HCT116 (cell line): ENCODE measurements at regions not wholly inside any gene's neighbourhood (a gene's known extent, or its start where the extent isn't known, plus 50 kb on each side); places are given as distances from the start of the nearest gene placed in this dataset.

Experiments used
- ATAC-seq: fragments of 200-7000 bp; cut with Tn5 transposase; 2 replicates; pipeline ENCODE4 v1.9.1; 2020; ENCODE audit warnings: mild to moderate bottlenecking, moderate library complexity
- BruUV-seq: library from RNA; stranded (reverse); fragments of 400-500 nt; replicated peaks from 2 replicates; lab custom pipeline; 2021; lab: Mats Ljungman, UMichigan
- CTCF ChIA-PET: fragments of 300-600 bp; sonication (Branson Sonifier 250); formaldehyde crosslinking; loops from one replicate; lab custom pipeline; 2021; ENCODE audit warnings: antibody characterized with exemption; lab: Charles Lee
- POLR2A ChIA-PET: fragments of 300-600, 350-600 bp; sonication (Branson Sonifier 250); formaldehyde crosslinking; loops from one replicate; lab custom pipeline; 2021; ENCODE audit warnings: antibody characterized with exemption; lab: Charles Lee
- RAD21 ChIA-PET, 2 experiments: fragments of 300-600 bp; sonication (Branson Sonifier 250); formaldehyde crosslinking; loops; one replicate each; lab custom pipeline; 2023; ENCODE audit warnings: low total read pairs in 2 of 2; ENCODE audit not compliant: uncharacterized antibody in 2 of 2, unreplicated experiment in 2 of 2, low non-redundant PET in 1 of 2; lab: Charles Lee
- DNase-seq: peaks from one replicate; pipeline ENCODE4 v3.0.0-alpha.2; 2010; ENCODE audit warnings: low read depth, low spot score
- H2AFZ ChIP-seq: fragments of 200-600 bp; shearing (Covaris generic), sonication (generic); 2 replicates; pipeline ENCODE4 v1.6.1; 2017; ENCODE audit warnings: low read depth, mixed run types, mixed read lengths, antibody characterized with exemption, low read length; ENCODE audit not compliant: poor library complexity, severe bottlenecking
- H3K27ac ChIP-seq: 2 replicates; pipeline ENCODE4 v1.5.1; 2012; ENCODE audit warnings: low read depth, low read length
- H3K27me3 ChIP-seq: fragments of 200-600 bp; sonication (generic); 2 replicates; pipeline ENCODE4 v1.6.1; 2016; ENCODE audit warnings: mixed run types, low read length, mixed read lengths; ENCODE audit not compliant: insufficient read depth
- H3K36me3 ChIP-seq, 2 experiments: fragments of 200-500 bp in 1 of 2; fragments of 200-600 bp in 1 of 2; sonication (Bioruptor generic) in 1 of 2; sonication (generic) in 1 of 2; 2 replicates each; pipeline versions ENCODE4 v1.5.1 to v1.6.1; 2014 to 2016; ENCODE audit warnings: low read length in 2 of 2, inconsistent platforms in 1 of 2, mixed read lengths in 1 of 2, mixed run types in 1 of 2; ENCODE audit not compliant: insufficient read depth in 2 of 2, control insufficient read depth in 1 of 2
- H3K4me1 ChIP-seq, 2 experiments: fragments of 200-600 bp in 1 of 2; sonication (generic) in 1 of 2; 2 replicates each; pipeline versions ENCODE4 v1.5.1 to v1.6.1; 2012 to 2017; ENCODE audit warnings: low read length in 2 of 2, inconsistent platforms in 1 of 2, mild to moderate bottlenecking in 1 of 2, mixed read lengths in 1 of 2, mixed run types in 1 of 2, moderate library complexity in 1 of 2; ENCODE audit not compliant: insufficient read depth in 2 of 2, control insufficient read depth in 1 of 2
- H3K4me2 ChIP-seq: fragments of 200-600 bp; sonication (generic); 2 replicates; pipeline ENCODE4 v1.6.1; 2017; ENCODE audit warnings: mixed run types, low read length, mixed read lengths
- H3K4me3 ChIP-seq, 2 experiments: fragments of 200-600 bp in 1 of 2; sonication (generic) in 1 of 2; replicated peaks in 1 of 2; 2 replicates each; pipeline ENCODE4 v1.5.1; 2011 to 2016; ENCODE audit warnings: low read length in 2 of 2, control low read depth in 1 of 2, low read depth in 1 of 2, mild to moderate bottlenecking in 1 of 2, mixed read lengths in 1 of 2, mixed run types in 1 of 2
- H3K79me2 ChIP-seq: fragments of 200-600 bp; sonication (generic); 2 replicates; pipeline ENCODE4 v1.6.1; 2017; ENCODE audit warnings: mild to moderate bottlenecking, mixed run types, low read length, moderate library complexity, mixed read lengths; ENCODE audit not compliant: insufficient read depth
- H3K9ac ChIP-seq: fragments of 200-600 bp; sonication (generic); 2 replicates; pipeline ENCODE4 v1.6.1; 2016; ENCODE audit warnings: low read length, mixed read lengths
- H3K9me2 ChIP-seq: fragments of 200-600 bp; sonication (generic), shearing (Covaris generic); 2 replicates; pipeline ENCODE4 v1.6.1; 2017; ENCODE audit warnings: mixed run types, mild to moderate bottlenecking, moderate library complexity; ENCODE audit not compliant: insufficient read depth
- H3K9me3 ChIP-seq, 2 experiments: fragments of 200-500 bp in 1 of 2; fragments of 200-600 bp in 1 of 2; sonication (Bioruptor generic) in 1 of 2; sonication (generic) in 1 of 2; 2 replicates each; pipeline ENCODE4 v1.6.1; 2014 to 2017; ENCODE audit warnings: low read length in 2 of 2, mixed read lengths in 2 of 2, inconsistent platforms in 1 of 2, low read depth in 1 of 2, mild to moderate bottlenecking in 1 of 2, mixed run types in 1 of 2, moderate library complexity in 1 of 2; ENCODE audit not compliant: control insufficient read depth in 1 of 2, insufficient read depth in 1 of 2
- H4K20me1 ChIP-seq: fragments of 200-600 bp; sonication (generic), shearing (Covaris generic); 2 replicates; pipeline ENCODE4 v1.6.1; 2017; ENCODE audit warnings: mixed run types, mild to moderate bottlenecking, moderate library complexity; ENCODE audit not compliant: insufficient read depth
- ATF3 ChIP-seq: IDR thresholded peaks from 2 replicates; pipeline ENCODE4 v1.6.1; 2012
- CBX3 ChIP-seq: IDR thresholded peaks from 2 replicates; pipeline ENCODE4 v1.6.1; 2012; ENCODE audit warnings: low read depth
- CEBPB ChIP-seq: IDR thresholded peaks from 2 replicates; pipeline ENCODE4 v1.6.1; 2012; ENCODE audit warnings: low read depth
- EGR1 ChIP-seq: IDR thresholded peaks from 2 replicates; pipeline ENCODE4 v1.6.1; 2012; ENCODE audit warnings: low read depth
- ELF1 ChIP-seq: IDR thresholded peaks from 2 replicates; pipeline ENCODE4 v1.6.1; 2012; ENCODE audit warnings: low read depth, borderline replicate concordance
- EZH2phosphoT487 ChIP-seq: fragments of 200-600 bp; IDR thresholded peaks from 2 replicates; pipeline ENCODE4 v1.6.1; 2018; ENCODE audit warnings: antibody characterized with exemption, borderline replicate concordance
- FOSL1 ChIP-seq: IDR thresholded peaks from 2 replicates; pipeline ENCODE4 v1.6.1; 2012; ENCODE audit warnings: low read depth
- JUND ChIP-seq: IDR thresholded peaks from 2 replicates; pipeline ENCODE4 v1.6.1; 2012
- MAX ChIP-seq: IDR thresholded peaks from 2 replicates; pipeline ENCODE4 v1.6.1; 2012
- POLR2AphosphoS5 ChIP-seq: IDR thresholded peaks from 2 replicates; pipeline ENCODE4 v1.6.1; 2011; ENCODE audit warnings: mild to moderate bottlenecking, low read depth, low read length, moderate library complexity
- RAD21 ChIP-seq: IDR thresholded peaks from 2 replicates; pipeline ENCODE4 v1.6.1; 2012; ENCODE audit warnings: low read depth, mild to moderate bottlenecking
- SP1 ChIP-seq: IDR thresholded peaks from 2 replicates; pipeline ENCODE4 v1.6.1; 2012; ENCODE audit warnings: low read depth
- SRF ChIP-seq: IDR thresholded peaks from 2 replicates; pipeline ENCODE4 v1.6.1; 2012; ENCODE audit warnings: low read depth
- intact Hi-C: fragments of 100-400 bp; cut with micrococcal nuclease; formaldehyde crosslinking; loops from 2 replicates; pipeline ENCODE4 v1.10.0; 2022
- TF ChIP-seq, protein P1 (sequence below): IDR thresholded peaks from 2 replicates; pipeline ENCODE4 v1.6.1; 2011; ENCODE audit warnings: mild to moderate bottlenecking, low read length, moderate library complexity; ENCODE audit not compliant: insufficient replicate concordance; ENCODE audit errors: extremely low read depth
- TF ChIP-seq, protein P2 (sequence below): IDR thresholded peaks from 2 replicates; pipeline ENCODE4 v1.6.1; 2012; ENCODE audit warnings: low read depth

GRCh38 chr7:155995183-155995612, 182.9 kb upstream of the SHH start:
- Histone ChIP-seq H3K4me3 (no peak overlapping the region), H3K27ac (no peak overlapping the region), H3K9me2 (no peaks in the 10 kb centered on the region), H3K4me1 (no peaks in the 10 kb centered on the region), H3K27me3 (no peaks in the 10 kb centered on the region), H3K4me2 (no peak overlapping the region), H3K9ac (no peak overlapping the region), H3K79me2 (no peaks in the 10 kb centered on the region), H3K9me3 (no peaks in the 10 kb centered on the region), H2AFZ (no peak overlapping the region), H4K20me1 (no peaks in the 10 kb centered on the region), H3K36me3 (no peaks in the 10 kb centered on the region)
- ATAC-seq (no peak), DNase-seq (no peak)
- no peak for TF ChIP-seq CEBPB
- no peak for TF ChIP-seq RAD21
- no peak for TF ChIP-seq SP1
- TF ChIP-seq EZH2phosphoT487, result no peak
- TF ChIP-seq FOSL1, result no peak
- TF ChIP-seq ELF1, result no peak
- TF ChIP-seq MAX, result no peak
- no peak for TF ChIP-seq EGR1
- no peak for TF ChIP-seq POLR2AphosphoS5
- no peak for TF ChIP-seq SRF
- intact Hi-C loops, result no loop called here
- CTCF ChIA-PET, result no interaction called here
- no TSS peak for BruUV-seq
- RAD21 ChIA-PET, result no interaction called here
- POLR2A ChIA-PET, result no interaction called here

DNA sequence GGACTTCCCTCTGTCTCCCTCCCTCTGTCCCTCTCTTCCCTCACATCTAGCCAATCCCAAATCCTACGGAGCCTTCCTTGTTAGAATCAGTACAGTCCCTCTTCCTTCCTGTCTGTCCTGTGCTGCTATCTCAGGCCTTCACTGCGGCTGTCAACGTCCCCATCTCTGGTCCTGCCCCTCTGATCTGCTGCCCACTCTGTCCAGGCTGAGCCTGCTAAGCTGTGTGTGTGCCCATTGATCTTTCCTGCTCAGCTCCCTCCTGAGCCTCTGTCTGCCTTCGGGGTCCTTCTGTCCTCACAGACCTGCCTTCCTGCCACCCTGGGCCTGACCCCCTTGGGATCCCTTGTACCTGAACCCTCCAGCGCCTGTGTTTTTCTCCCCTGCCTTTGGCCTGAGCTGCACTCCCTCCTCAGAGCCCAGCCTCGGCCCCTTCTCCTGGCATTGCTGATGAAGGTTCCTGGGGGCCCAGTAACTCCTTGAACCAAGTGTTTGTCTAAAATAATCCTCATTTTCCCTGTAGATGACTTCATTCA, 182.1 kb upstream of the SHH start:
- Histone ChIP-seq H3K27ac (no peak overlapping the region), H3K79me2 (no peaks in the 10 kb centered on the region), H2AFZ (no peak overlapping the region), H3K9ac (no peak overlapping the region), H3K36me3 (no peaks in the 10 kb centered on the region), H3K4me1 (no peaks in the 10 kb centered on the region), H3K27me3 (no peaks in the 10 kb centered on the region), H3K9me2 (no peaks in the 10 kb centered on the region), H4K20me1 (no peaks in the 10 kb centered on the region), H3K4me2 (no peak overlapping the region), H3K4me3 (no peak overlapping the region), H3K9me3 (no peaks in the 10 kb centered on the region)
- ChIA-PET POLR2A (no interaction called here), CTCF (no interaction called here), RAD21 (no interaction called here)
- intact Hi-C loops, result no loop called here
- no TSS peak for BruUV-seq
- DNase-seq (no peak), ATAC-seq (no peak)
- no peak for TF ChIP-seq ATF3
- TF ChIP-seq, protein P1, sequence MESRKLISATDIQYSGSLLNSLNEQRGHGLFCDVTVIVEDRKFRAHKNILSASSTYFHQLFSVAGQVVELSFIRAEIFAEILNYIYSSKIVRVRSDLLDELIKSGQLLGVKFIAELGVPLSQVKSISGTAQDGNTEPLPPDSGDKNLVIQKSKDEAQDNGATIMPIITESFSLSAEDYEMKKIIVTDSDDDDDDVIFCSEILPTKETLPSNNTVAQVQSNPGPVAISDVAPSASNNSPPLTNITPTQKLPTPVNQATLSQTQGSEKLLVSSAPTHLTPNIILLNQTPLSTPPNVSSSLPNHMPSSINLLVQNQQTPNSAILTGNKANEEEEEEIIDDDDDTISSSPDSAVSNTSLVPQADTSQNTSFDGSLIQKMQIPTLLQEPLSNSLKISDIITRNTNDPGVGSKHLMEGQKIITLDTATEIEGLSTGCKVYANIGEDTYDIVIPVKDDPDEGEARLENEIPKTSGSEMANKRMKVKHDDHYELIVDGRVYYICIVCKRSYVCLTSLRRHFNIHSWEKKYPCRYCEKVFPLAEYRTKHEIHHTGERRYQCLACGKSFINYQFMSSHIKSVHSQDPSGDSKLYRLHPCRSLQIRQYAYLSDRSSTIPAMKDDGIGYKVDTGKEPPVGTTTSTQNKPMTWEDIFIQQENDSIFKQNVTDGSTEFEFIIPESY, result no peak
- no peak for TF ChIP-seq POLR2AphosphoS5
- TF ChIP-seq MAX, result no peak
- no peak for TF ChIP-seq CBX3
- no peak for TF ChIP-seq ELF1
- TF ChIP-seq EGR1, result no peak
- TF ChIP-seq SRF, result no peak
- TF ChIP-seq, protein P2, sequence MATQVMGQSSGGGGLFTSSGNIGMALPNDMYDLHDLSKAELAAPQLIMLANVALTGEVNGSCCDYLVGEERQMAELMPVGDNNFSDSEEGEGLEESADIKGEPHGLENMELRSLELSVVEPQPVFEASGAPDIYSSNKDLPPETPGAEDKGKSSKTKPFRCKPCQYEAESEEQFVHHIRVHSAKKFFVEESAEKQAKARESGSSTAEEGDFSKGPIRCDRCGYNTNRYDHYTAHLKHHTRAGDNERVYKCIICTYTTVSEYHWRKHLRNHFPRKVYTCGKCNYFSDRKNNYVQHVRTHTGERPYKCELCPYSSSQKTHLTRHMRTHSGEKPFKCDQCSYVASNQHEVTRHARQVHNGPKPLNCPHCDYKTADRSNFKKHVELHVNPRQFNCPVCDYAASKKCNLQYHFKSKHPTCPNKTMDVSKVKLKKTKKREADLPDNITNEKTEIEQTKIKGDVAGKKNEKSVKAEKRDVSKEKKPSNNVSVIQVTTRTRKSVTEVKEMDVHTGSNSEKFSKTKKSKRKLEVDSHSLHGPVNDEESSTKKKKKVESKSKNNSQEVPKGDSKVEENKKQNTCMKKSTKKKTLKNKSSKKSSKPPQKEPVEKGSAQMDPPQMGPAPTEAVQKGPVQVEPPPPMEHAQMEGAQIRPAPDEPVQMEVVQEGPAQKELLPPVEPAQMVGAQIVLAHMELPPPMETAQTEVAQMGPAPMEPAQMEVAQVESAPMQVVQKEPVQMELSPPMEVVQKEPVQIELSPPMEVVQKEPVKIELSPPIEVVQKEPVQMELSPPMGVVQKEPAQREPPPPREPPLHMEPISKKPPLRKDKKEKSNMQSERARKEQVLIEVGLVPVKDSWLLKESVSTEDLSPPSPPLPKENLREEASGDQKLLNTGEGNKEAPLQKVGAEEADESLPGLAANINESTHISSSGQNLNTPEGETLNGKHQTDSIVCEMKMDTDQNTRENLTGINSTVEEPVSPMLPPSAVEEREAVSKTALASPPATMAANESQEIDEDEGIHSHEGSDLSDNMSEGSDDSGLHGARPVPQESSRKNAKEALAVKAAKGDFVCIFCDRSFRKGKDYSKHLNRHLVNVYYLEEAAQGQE, result no peak
- TF ChIP-seq SP1, result no peak
- no peak for TF ChIP-seq CEBPB
- no peak for TF ChIP-seq JUND
